ENCODE measurements at regions not wholly inside any gene's neighbourhood (a gene's known extent, or its start where the extent isn't known, plus 50 kb on each side); places are given as distances from the start of the nearest gene placed in this dataset.

DNA sequence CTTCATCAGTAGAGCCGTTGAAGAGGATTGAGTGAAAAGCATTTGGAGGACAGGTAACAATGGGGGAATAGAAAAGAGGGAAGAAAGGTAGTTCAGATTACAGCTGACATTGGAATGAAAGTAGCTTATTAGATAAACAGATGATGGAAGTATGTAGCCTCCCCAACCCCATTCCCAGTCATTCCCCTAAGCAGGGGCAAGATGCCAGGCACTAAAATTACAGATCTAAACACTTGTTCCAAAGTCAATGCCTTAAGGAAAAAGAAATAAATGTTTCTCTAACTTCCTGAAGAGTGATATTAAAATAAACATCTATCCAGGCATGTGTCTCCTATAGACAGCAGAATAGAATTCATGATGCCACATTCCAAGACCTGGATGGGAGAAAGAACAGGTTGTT is 350.8 kb downstream of the PDGFC start:
- intact Hi-C loops (cut with DNase I): no loop called here
- DNase-seq (ENCODE audit: extremely low spot score in 2 of 2): no peak
- Histone ChIP-seq H3K9me3 (no peaks in the 10 kb centered on the region), H3K4me3 (no peak overlapping the region), H3K27ac (no peak overlapping the region), H3K36me3 (no peaks in the 10 kb centered on the region), H3K4me1 (no peaks in the 10 kb centered on the region), H3K27me3 (no peaks in the 10 kb centered on the region)
- no peak for TF ChIP-seq POLR2A (IDR thresholded peaks at IDR 0.05)
- TF ChIP-seq, protein P1, sequence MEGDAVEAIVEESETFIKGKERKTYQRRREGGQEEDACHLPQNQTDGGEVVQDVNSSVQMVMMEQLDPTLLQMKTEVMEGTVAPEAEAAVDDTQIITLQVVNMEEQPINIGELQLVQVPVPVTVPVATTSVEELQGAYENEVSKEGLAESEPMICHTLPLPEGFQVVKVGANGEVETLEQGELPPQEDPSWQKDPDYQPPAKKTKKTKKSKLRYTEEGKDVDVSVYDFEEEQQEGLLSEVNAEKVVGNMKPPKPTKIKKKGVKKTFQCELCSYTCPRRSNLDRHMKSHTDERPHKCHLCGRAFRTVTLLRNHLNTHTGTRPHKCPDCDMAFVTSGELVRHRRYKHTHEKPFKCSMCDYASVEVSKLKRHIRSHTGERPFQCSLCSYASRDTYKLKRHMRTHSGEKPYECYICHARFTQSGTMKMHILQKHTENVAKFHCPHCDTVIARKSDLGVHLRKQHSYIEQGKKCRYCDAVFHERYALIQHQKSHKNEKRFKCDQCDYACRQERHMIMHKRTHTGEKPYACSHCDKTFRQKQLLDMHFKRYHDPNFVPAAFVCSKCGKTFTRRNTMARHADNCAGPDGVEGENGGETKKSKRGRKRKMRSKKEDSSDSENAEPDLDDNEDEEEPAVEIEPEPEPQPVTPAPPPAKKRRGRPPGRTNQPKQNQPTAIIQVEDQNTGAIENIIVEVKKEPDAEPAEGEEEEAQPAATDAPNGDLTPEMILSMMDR (IDR thresholded peaks at IDR 0.05): no peak
- no peak for TF ChIP-seq POLR2AphosphoS5 (IDR thresholded peaks at IDR 0.05; ENCODE audit: insufficient read depth in 1 of 2, low read depth in 1 of 2)

DNA sequence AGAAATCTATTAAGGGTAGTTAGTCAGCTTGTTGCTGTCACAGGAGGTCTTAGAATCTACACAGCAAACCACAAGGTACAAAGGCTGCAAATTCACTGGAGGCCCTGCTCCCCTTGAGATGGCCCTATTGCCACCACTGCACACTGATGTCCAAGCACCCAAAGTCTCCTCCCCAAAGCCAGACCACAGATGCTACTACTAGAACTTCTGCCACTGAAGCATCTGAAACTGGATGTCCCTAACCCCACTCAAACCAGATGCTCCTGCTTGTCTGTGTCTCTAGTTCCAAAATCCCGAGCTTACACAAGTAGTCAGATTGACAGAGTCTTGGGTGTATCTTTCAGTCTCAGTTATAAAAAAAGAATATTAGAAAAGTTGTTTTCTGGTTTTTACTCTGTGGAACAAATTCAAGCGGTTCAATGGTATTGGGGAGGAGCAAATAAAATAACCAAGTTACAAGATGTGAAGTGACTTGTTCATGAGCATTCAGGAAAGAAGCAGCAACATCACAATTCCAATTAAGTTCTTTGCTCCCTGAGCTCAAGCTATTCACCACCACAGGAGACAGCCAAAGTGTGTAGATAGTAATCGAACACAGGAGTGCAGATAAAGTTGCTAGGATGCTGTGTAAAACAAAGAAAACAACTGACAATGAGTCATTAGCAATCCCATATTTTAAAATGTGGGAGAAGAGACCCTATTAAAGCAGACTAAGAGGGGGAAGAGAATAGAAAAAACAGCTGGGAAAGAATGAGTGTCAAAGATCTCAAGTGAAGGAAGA is 352.3 kb downstream of the PDGFC start:
- H3K9me3 ChIP-seq: no peaks in the 10 kb centered on the region
- H3K4me3 ChIP-seq: no peak overlapping the region
- H3K4me1 ChIP-seq: no peaks in the 10 kb centered on the region
- intact Hi-C loops (cut with DNase I): no loop called here
- DNase-seq (ENCODE audit: extremely low spot score in 2 of 2): no peak
- H3K36me3 ChIP-seq: no peaks in the 10 kb centered on the region
- TF ChIP-seq, protein P1 (IDR thresholded peaks at IDR 0.05): no peak
- TF ChIP-seq POLR2AphosphoS5 (IDR thresholded peaks at IDR 0.05; ENCODE audit: insufficient read depth in 1 of 2, low read depth in 1 of 2) (no peak), POLR2A (IDR thresholded peaks at IDR 0.05) (no peak)
- H3K27ac ChIP-seq: no peak overlapping the region
- H3K27me3 ChIP-seq: no peaks in the 10 kb centered on the region

DNA sequence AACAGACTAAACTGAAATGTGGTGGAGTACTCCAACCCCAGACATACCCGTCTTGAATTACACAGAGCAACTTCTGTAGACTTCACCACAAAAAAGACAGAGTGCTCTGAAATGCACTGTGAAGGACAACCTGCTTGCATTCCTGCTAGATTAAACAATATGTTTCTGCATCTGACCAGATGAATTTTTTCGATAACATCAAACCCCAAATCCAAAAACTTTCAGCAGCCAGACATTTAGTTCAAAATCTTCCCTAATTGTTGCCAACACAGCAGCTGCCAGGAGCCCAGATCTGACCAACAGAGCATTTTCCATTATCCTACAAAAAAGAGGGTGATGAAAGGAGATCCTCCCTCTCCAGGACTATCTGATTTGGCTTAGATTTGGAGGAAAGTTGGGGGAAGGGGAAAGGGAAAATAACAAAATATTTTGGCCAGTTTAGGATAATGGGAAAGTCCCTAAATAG is 356.5 kb downstream of the PDGFC start:
- Histone ChIP-seq H3K27ac (no peak overlapping the region), H3K36me3 (no peaks in the 10 kb centered on the region), H3K27me3 (no peaks in the 10 kb centered on the region), H3K4me3 (no peak overlapping the region), H3K9me3 (no peaks in the 10 kb centered on the region), H3K4me1 (no peaks in the 10 kb centered on the region)
- TF ChIP-seq POLR2AphosphoS5 (IDR thresholded peaks at IDR 0.05; ENCODE audit: insufficient read depth in 1 of 2, low read depth in 1 of 2): no peak
- TF ChIP-seq POLR2A (IDR thresholded peaks at IDR 0.05): no peak
- TF ChIP-seq, protein P1 (IDR thresholded peaks at IDR 0.05): no peak
- DNase-seq (ENCODE audit: extremely low spot score in 2 of 2): no peak
- intact Hi-C loops (cut with DNase I): no loop called here

DNA sequence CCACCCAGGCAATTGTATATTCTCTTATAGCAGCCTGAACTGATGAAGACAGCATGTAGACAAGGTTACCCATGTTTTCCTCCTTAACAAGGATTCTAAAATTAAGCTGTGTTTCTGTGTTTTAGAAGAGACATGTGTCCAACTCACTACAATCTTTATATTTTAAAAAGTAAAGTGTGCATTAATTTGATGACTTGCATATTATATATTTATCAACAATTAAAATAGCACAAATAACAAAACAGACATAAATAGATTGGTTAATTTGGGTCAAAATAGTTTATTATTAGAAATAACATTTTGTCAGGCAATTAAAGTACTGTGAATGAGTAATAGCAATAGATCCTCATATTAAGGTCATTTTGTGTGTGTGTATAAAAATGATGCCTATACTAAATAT is 357.1 kb downstream of the PDGFC start:
- H3K9me3 ChIP-seq: no peaks in the 10 kb centered on the region
- H3K4me3 ChIP-seq: no peak overlapping the region
- H3K27ac ChIP-seq: no peak overlapping the region
- TF ChIP-seq POLR2AphosphoS5 (IDR thresholded peaks at IDR 0.05; ENCODE audit: insufficient read depth in 1 of 2, low read depth in 1 of 2) (no peak), POLR2A (IDR thresholded peaks at IDR 0.05) (no peak)
- TF ChIP-seq, protein P1 (IDR thresholded peaks at IDR 0.05): no peak
- H3K27me3 ChIP-seq: no peaks in the 10 kb centered on the region
- DNase-seq (ENCODE audit: extremely low spot score in 2 of 2): no peak
- H3K4me1 ChIP-seq: no peaks in the 10 kb centered on the region
- H3K36me3 ChIP-seq: no peaks in the 10 kb centered on the region
- intact Hi-C loops (cut with DNase I): no loop called here

DNA sequence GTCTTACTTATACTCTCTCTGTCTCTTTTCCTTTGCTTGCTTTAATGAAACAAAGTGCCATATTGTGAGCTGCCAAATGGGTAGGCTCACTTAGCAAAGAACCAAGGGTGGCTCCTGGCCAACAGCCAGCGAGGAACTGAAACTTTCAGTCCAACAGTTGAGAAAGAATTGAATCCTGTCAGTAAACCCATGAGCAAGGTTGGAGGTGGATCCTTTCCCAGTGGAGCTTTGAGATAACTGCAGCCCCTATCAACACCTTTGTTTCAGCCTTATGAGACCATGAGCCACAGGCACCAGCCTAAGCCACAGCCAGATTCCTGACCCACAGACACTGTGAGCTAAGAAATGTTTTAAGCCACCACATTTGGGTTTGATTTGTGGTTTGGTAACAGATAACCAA is 362.2 kb downstream of the PDGFC start:
- Histone ChIP-seq H3K27me3 (no peaks in the 10 kb centered on the region), H3K27ac (no peak overlapping the region), H3K4me3 (no peak overlapping the region), H3K4me1 (no peaks in the 10 kb centered on the region), H3K9me3 (no peaks in the 10 kb centered on the region), H3K36me3 (no peaks in the 10 kb centered on the region)
- intact Hi-C loops (cut with DNase I): no loop called here
- DNase-seq (ENCODE audit: extremely low spot score in 2 of 2): no peak
- no peak for TF ChIP-seq POLR2AphosphoS5 (IDR thresholded peaks at IDR 0.05; ENCODE audit: insufficient read depth in 1 of 2, low read depth in 1 of 2)
- no peak for TF ChIP-seq POLR2A (IDR thresholded peaks at IDR 0.05)
- TF ChIP-seq, protein P1 (IDR thresholded peaks at IDR 0.05): no peak
